ENCODE measurements at regions not wholly inside any gene's neighbourhood (a gene's known extent, or its start where the extent isn't known, plus 50 kb on each side); places are given as distances from the start of the nearest gene placed in this dataset.

DNA sequence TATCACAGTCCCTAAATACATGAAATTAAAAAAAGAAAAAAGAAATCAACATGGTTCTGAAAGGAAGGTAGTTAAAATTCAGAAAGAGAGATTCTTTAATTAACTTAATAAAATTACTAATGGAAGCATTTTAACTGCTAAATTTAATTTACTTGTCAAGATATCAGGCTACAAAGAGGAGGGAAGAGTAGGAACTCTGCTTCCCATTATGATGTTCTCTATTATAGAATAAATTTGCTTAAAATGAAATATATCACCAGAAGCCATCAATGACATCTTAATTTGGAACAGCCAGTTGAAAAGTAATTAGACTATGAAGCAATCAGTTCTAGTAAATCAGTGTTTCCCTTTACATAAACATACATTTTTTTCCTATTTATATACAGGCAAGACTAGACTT lies 611.8 kb upstream of the FANCL start:
- DNase-seq (ENCODE audit: low read depth in 1 of 2, low spot score in 1 of 2), result no peak
- POLR2A ChIA-PET, result no interaction called here
- FAIRE-seq, result no peak
- ATAC-seq, result no peak
- H3K4me3 ChIP-seq, result no peak overlapping the region
- no peaks in the 10 kb centered on the region for H3K4me1 ChIP-seq
- H3K9me3 ChIP-seq, result peaks cover 5% of the 10 kb centered on the region; the same call in 1 of the 3 replicates
- no peak overlapping the region for H3K4me2 ChIP-seq
- TF ChIP-seq HDAC2 (IDR thresholded peaks at IDR 0.05), result no peak
- TF ChIP-seq SREBF2 (IDR thresholded peaks at IDR 0.05), result no peak
- TF ChIP-seq FOSL2 (IDR thresholded peaks at IDR 0.05), result no peak
- TF ChIP-seq FOSL2 (CRISPR knock-in tag; IDR thresholded peaks at IDR 0.05), result no peak
- TF ChIP-seq, protein P1, sequence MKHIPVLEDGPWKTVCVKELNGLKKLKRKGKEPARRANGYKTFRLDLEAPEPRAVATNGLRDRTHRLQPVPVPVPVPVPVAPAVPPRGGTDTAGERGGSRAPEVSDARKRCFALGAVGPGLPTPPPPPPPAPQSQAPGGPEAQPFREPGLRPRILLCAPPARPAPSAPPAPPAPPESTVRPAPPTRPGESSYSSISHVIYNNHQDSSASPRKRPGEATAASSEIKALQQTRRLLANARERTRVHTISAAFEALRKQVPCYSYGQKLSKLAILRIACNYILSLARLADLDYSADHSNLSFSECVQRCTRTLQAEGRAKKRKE (CRISPR knock-in tag; IDR thresholded peaks at IDR 0.05; ENCODE audit: low read depth), result no peak
- no peak for TF ChIP-seq HEYL (CRISPR knock-in tag; IDR thresholded peaks at IDR 0.05)
- TF ChIP-seq HOXB13 (CRISPR knock-in tag; IDR thresholded peaks at IDR 0.05; ENCODE audit: low read depth), result no peak
- no peak for TF ChIP-seq EHMT2 (IDR thresholded peaks at IDR 0.05; ENCODE audit: low read depth)
- TF ChIP-seq RFX5 (IDR thresholded peaks at IDR 0.05), result no peak
- no peak for TF ChIP-seq EP300 (IDR thresholded peaks at IDR 0.05)
- TF ChIP-seq, protein P2, sequence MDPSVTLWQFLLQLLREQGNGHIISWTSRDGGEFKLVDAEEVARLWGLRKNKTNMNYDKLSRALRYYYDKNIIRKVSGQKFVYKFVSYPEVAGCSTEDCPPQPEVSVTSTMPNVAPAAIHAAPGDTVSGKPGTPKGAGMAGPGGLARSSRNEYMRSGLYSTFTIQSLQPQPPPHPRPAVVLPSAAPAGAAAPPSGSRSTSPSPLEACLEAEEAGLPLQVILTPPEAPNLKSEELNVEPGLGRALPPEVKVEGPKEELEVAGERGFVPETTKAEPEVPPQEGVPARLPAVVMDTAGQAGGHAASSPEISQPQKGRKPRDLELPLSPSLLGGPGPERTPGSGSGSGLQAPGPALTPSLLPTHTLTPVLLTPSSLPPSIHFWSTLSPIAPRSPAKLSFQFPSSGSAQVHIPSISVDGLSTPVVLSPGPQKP (IDR thresholded peaks at IDR 0.05; ENCODE audit: low read depth, low read length), result no peak
- CTCF ChIA-PET, result no interaction called here
- no peak overlapping the region for H3K27ac ChIP-seq

DNA sequence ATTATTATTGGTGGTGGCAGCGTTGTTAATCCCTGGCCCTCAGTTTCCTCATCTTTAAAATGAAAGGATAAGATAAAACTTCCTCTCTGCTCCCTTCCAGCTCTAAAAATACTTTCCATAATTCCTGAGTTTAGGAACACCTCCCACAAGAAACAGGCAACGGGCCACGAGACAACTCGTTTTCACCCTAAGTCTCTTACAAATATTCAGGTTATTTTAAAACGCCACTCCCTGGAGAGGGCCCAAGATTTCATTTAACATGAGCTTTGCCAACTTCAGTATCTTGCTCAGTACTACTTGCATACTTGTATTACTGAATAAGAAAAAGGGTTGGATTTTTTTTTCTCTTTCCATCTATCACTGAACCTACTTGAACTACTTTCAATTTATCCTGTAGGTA lies 611.1 kb upstream of the FANCL start:
- no peak for DNase-seq (ENCODE audit: low read depth in 1 of 2, low spot score in 1 of 2)
- no peak for TF ChIP-seq CBX2 (IDR thresholded peaks at IDR 0.05; ENCODE audit: borderline replicate concordance, low read depth)
- TF ChIP-seq HOXB13 (CRISPR knock-in tag; IDR thresholded peaks at IDR 0.05; ENCODE audit: low read depth), result no peak
- no peak for TF ChIP-seq FOSL2 (IDR thresholded peaks at IDR 0.05)
- TF ChIP-seq FOSL2 (CRISPR knock-in tag; IDR thresholded peaks at IDR 0.05), result no peak
- no peak for TF ChIP-seq HDAC2 (IDR thresholded peaks at IDR 0.05)
- TF ChIP-seq ZC3H11A (IDR thresholded peaks at IDR 0.05), result no peak
- no peak for TF ChIP-seq RARB (CRISPR knock-in tag; IDR thresholded peaks at IDR 0.05)
- no peak for TF ChIP-seq BHLHE40 (IDR thresholded peaks at IDR 0.05; ENCODE audit: low read depth, low read length)
- no peak for TF ChIP-seq CEBPB (IDR thresholded peaks at IDR 0.05)
- TF ChIP-seq, protein P1 (CRISPR knock-in tag; IDR thresholded peaks at IDR 0.05; ENCODE audit: low read depth), result no peak
- TF ChIP-seq EHF (CRISPR knock-in tag; IDR thresholded peaks at IDR 0.05), result no peak
- no peak for TF ChIP-seq TFCP2L1 (CRISPR knock-in tag; IDR thresholded peaks at IDR 0.05)
- no peak for TF ChIP-seq JUN (IDR thresholded peaks at IDR 0.05)
- no peak for TF ChIP-seq POLR2A (IDR thresholded peaks at IDR 0.05; ENCODE audit: low read length)
- TF ChIP-seq RCOR1 (IDR thresholded peaks at IDR 0.05; ENCODE audit: low read depth, low read length), result no peak
- TF ChIP-seq, protein P3, sequence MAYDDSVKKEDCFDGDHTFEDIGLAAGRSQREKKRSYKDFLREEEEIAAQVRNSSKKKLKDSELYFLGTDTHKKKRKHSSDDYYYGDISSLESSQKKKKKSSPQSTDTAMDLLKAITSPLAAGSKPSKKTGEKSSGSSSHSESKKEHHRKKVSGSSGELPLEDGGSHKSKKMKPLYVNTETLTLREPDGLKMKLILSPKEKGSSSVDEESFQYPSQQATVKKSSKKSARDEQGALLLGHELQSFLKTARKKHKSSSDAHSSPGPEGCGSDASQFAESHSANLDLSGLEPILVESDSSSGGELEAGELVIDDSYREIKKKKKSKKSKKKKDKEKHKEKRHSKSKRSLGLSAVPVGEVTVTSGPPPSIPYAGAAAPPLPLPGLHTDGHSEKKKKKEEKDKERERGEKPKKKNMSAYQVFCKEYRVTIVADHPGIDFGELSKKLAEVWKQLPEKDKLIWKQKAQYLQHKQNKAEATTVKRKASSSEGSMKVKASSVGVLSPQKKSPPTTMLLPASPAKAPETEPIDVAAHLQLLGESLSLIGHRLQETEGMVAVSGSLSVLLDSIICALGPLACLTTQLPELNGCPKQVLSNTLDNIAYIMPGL (CRISPR knock-in tag; IDR thresholded peaks at IDR 0.05; ENCODE audit: borderline replicate concordance), result no peak
- TF ChIP-seq RFX5 (IDR thresholded peaks at IDR 0.05), result no peak
- TF ChIP-seq, protein P4, sequence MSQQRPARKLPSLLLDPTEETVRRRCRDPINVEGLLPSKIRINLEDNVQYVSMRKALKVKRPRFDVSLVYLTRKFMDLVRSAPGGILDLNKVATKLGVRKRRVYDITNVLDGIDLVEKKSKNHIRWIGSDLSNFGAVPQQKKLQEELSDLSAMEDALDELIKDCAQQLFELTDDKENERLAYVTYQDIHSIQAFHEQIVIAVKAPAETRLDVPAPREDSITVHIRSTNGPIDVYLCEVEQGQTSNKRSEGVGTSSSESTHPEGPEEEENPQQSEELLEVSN (IDR thresholded peaks at IDR 0.05; ENCODE audit: borderline replicate concordance, low read depth), result no peak
- TF ChIP-seq, protein P5, sequence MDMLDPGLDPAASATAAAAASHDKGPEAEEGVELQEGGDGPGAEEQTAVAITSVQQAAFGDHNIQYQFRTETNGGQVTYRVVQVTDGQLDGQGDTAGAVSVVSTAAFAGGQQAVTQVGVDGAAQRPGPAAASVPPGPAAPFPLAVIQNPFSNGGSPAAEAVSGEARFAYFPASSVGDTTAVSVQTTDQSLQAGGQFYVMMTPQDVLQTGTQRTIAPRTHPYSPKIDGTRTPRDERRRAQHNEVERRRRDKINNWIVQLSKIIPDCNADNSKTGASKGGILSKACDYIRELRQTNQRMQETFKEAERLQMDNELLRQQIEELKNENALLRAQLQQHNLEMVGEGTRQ (IDR thresholded peaks at IDR 0.05), result no peak
- TF ChIP-seq NPAS2 (CRISPR knock-in tag; IDR thresholded peaks at IDR 0.05; ENCODE audit: borderline replicate concordance), result no peak
- no peak for TF ChIP-seq SMC3 (IDR thresholded peaks at IDR 0.05)
- no peak for FAIRE-seq
- Histone ChIP-seq H3K27ac (no peak overlapping the region), H3K4me3 (no peak overlapping the region), H3K9me3 (no peaks in the 10 kb centered on the region; the same call in 2 of the 3 replicates), H3K4me2 (no peak overlapping the region), H3K4me1 (no peaks in the 10 kb centered on the region)
- no peak for ATAC-seq
- ChIA-PET POLR2A (no interaction called here), CTCF (no interaction called here)
- 15% methylated on average over 5 of the region's 5 CpGs for WGBS (ENCODE audit: missing lambda C conversion rate)

Data from A549 (cell line).